22Rv1 (cell line): ENCODE measurements at regions not wholly inside any gene's neighbourhood (a gene's known extent, or its start where the extent isn't known, plus 50 kb on each side); places are given as distances from the start of the nearest gene placed in this dataset.

Experiments
- CTCF ChIP-seq: fragments of 450-650 bp; IDR thresholded peaks from 2 replicates; pipeline ENCODE4 v1.5.1; 2017; ENCODE audit warnings: mild to moderate bottlenecking
- ZFX ChIP-seq: fragments of 450-650 bp; IDR thresholded peaks from 2 replicates; pipeline ENCODE4 v1.6.1; 2017; ENCODE audit warnings: antibody characterized with exemption, borderline replicate concordance

GRCh38 chr6:169972736-169973135 lies 221.3 kb downstream of the ERMARD start:
- TF ChIP-seq CTCF: no peak
- no peak for TF ChIP-seq ZFX
